H1 (cell line): ENCODE measurements at regions not wholly inside any gene's neighbourhood (a gene's known extent, or its start where the extent isn't known, plus 50 kb on each side); places are given as distances from the start of the nearest gene placed in this dataset.

Source experiments
- CTCF ChIA-PET: fragments of 300-600 bp; sonication (Branson Sonifier 250); formaldehyde crosslinking; loops from one replicate; lab custom pipeline; 2021; ENCODE audit not compliant: partially characterized antibody; lab: Charles Lee
- POLR2A ChIA-PET: fragments of 300-600 bp; sonication (Branson Sonifier 250); formaldehyde crosslinking; loops from one replicate; lab custom pipeline; 2021; ENCODE audit warnings: inconsistent platforms; ENCODE audit not compliant: partially characterized antibody; lab: Charles Lee
- DNase-seq, 2 experiments: peaks; one replicate each; pipeline versions ENCODE4 v3.0.0 to v3.0.0-alpha.2; 2010 to 2022; ENCODE audit warnings: low spot score in 2 of 2, low read depth in 1 of 2, mixed read lengths in 1 of 2
- FAIRE-seq: peaks from 2 replicates; lab custom pipeline; 2011; peaks lifted over from hg19 to GRCh38; lab: Jason Lieb, UNC
- H2AFZ ChIP-seq: 2 replicates; pipeline ENCODE4 v1.8.1; 2012; ENCODE audit warnings: low read length, inconsistent platforms
- H2AK5ac ChIP-seq: 2 replicates; pipeline ENCODE4 v1.6.1; 2013; ENCODE audit warnings: low read depth, low read length
- H2BK120ac ChIP-seq: replicated peaks from 2 replicates; pipeline ENCODE3; 2013; ENCODE audit warnings: low read depth, low read length, inconsistent platforms
- H2BK12ac ChIP-seq: 2 replicates; pipeline ENCODE4 v1.6.1; 2013; ENCODE audit warnings: low read depth, low read length
- H2BK15ac ChIP-seq: 2 replicates; pipeline ENCODE4 v1.6.1; 2013; ENCODE audit warnings: low read length
- H2BK20ac ChIP-seq: 2 replicates; pipeline ENCODE4 v1.6.1; 2013; ENCODE audit warnings: low read length
- H2BK5ac ChIP-seq: 2 replicates; pipeline ENCODE4 v1.6.1; 2013; ENCODE audit warnings: low read depth, low read length
- H3K14ac ChIP-seq: 2 replicates; pipeline ENCODE4 v1.6.1; 2013; ENCODE audit warnings: inconsistent platforms; ENCODE audit not compliant: insufficient read length
- H3K18ac ChIP-seq: 2 replicates; pipeline ENCODE4 v1.6.1; 2013; ENCODE audit warnings: low read length; ENCODE audit errors: extremely low read depth
- H3K23ac ChIP-seq: 2 replicates; pipeline ENCODE4 v1.6.1; 2013; ENCODE audit warnings: inconsistent platforms; ENCODE audit not compliant: insufficient read length
- H3K23me2 ChIP-seq: 2 replicates; pipeline ENCODE4 v1.6.1; 2013; ENCODE audit warnings: low read depth, low read length
- H3K27ac ChIP-seq: 2 replicates; pipeline ENCODE4 v1.6.1; 2011; ENCODE audit warnings: low read depth, low read length, inconsistent platforms
- H3K27me3 ChIP-seq, 4 experiments: replicated peaks in 1 of 4; 1 replicate in 1 of 4; 2 replicates in 3 of 4; pipeline versions ENCODE4 v1.6.1 to v1.8.1; 2011 to 2013; ENCODE audit warnings: low read length in 3 of 4, mild to moderate bottlenecking in 3 of 4, inconsistent platforms in 2 of 4, mixed read lengths in 2 of 4, moderate library complexity in 1 of 4; ENCODE audit not compliant: control insufficient read depth in 3 of 4, insufficient read depth in 3 of 4; ENCODE audit errors: extremely low read depth in 1 of 4
- H3K36me3 ChIP-seq, 4 experiments: 2 replicates each; pipeline versions ENCODE4 v1.6.1 to v1.8.1; 2011 to 2013; ENCODE audit warnings: mild to moderate bottlenecking in 4 of 4, low read length in 3 of 4, moderate library complexity in 2 of 4, control low read depth in 1 of 4, inconsistent platforms in 1 of 4; ENCODE audit not compliant: insufficient read depth in 4 of 4, control insufficient read depth in 2 of 4
- H3K4ac ChIP-seq: replicated peaks from 2 replicates; pipeline ENCODE3; 2013; ENCODE audit warnings: low read length, low read depth, mixed read lengths, inconsistent platforms; ENCODE audit not compliant: insufficient read length
- H3K4me1 ChIP-seq, 4 experiments: replicated peaks in 1 of 4; 1 replicate in 1 of 4; 2 replicates in 3 of 4; pipeline versions ENCODE4 v1.6.1 to v1.8.1; 2011 to 2013; ENCODE audit warnings: low read length in 3 of 4, inconsistent platforms in 2 of 4, mixed read lengths in 1 of 4; ENCODE audit not compliant: insufficient read depth in 4 of 4, control insufficient read depth in 3 of 4
- H3K4me2 ChIP-seq, 2 experiments: 2 replicates each; pipeline versions ENCODE4 v1.6.1 to v1.8.1; 2011 to 2013; ENCODE audit warnings: low read depth in 2 of 2, low read length in 2 of 2, control low read depth in 1 of 2, inconsistent platforms in 1 of 2, mild to moderate bottlenecking in 1 of 2; ENCODE audit not compliant: insufficient read depth in 1 of 2
- H3K4me3 ChIP-seq, 4 experiments: fragments of 200-600, 300-600 bp in 1 of 4; sonication (generic), shearing (Covaris generic), sonication (Bioruptor Twin) in 1 of 4; 2 replicates each; pipeline versions ENCODE4 v1.5.1 to v1.8.1; 2011 to 2016; ENCODE audit warnings: low read length in 4 of 4, low read depth in 3 of 4, control low read depth in 2 of 4, inconsistent platforms in 2 of 4, mild to moderate bottlenecking in 2 of 4, mixed read lengths in 1 of 4, moderate library complexity in 1 of 4; ENCODE audit not compliant: insufficient read depth in 2 of 4; ENCODE audit errors: extremely low read depth in 1 of 4
- H3K56ac ChIP-seq: replicated peaks from 2 replicates; pipeline ENCODE3; 2013; ENCODE audit warnings: low read depth, mild to moderate bottlenecking, mixed read lengths, low read length, inconsistent platforms; ENCODE audit not compliant: insufficient read length
- H3K79me1 ChIP-seq: 2 replicates; pipeline ENCODE4 v1.6.1; 2013; ENCODE audit warnings: low read depth, low read length, control low read depth
- H3K79me2 ChIP-seq, 2 experiments: 2 replicates each; pipeline versions ENCODE4 v1.6.1 to v1.8.1; 2012 to 2013; ENCODE audit warnings: low read length in 2 of 2, mild to moderate bottlenecking in 2 of 2, inconsistent platforms in 1 of 2; ENCODE audit not compliant: insufficient read depth in 2 of 2, control insufficient read depth in 1 of 2
- H3K9ac ChIP-seq, 4 experiments: replicated peaks in 1 of 4; 1 replicate in 1 of 4; 2 replicates in 3 of 4; pipeline versions ENCODE4 v1.6.1 to v1.8.1; 2011 to 2013; ENCODE audit warnings: low read depth in 3 of 4, low read length in 3 of 4, control low read depth in 2 of 4, mild to moderate bottlenecking in 2 of 4, moderate library complexity in 2 of 4, inconsistent platforms in 1 of 4; ENCODE audit errors: extremely low read depth in 1 of 4
- H3K9me3 ChIP-seq, 2 experiments: 2 replicates each; pipeline versions ENCODE4 v1.6.1 to v1.8.1; 2012 to 2013; ENCODE audit warnings: mild to moderate bottlenecking in 2 of 2, moderate library complexity in 2 of 2, control low read depth in 1 of 2, inconsistent platforms in 1 of 2, low read depth in 1 of 2, low read length in 1 of 2, mixed read lengths in 1 of 2; ENCODE audit not compliant: insufficient read depth in 2 of 2
- H4K20me1 ChIP-seq, 2 experiments: replicated peaks in 1 of 2; 2 replicates each; pipeline versions ENCODE3 to v1.8.1; 2011 to 2013; ENCODE audit warnings: inconsistent platforms in 2 of 2, low read length in 2 of 2, mild to moderate bottlenecking in 1 of 2; ENCODE audit not compliant: insufficient read depth in 2 of 2, control insufficient read depth in 1 of 2
- H4K5ac ChIP-seq: 2 replicates; pipeline ENCODE4 v1.6.1; 2013; ENCODE audit warnings: low read length, low read depth, mixed read lengths, inconsistent platforms; ENCODE audit not compliant: insufficient read length
- H4K8ac ChIP-seq: 2 replicates; pipeline ENCODE4 v1.8.0; 2013; ENCODE audit warnings: mild to moderate bottlenecking, moderate library complexity, low read length, inconsistent platforms; ENCODE audit not compliant: insufficient read depth; ENCODE audit errors: extremely low read depth
- H4K91ac ChIP-seq: replicated peaks from 2 replicates; pipeline ENCODE3; 2013; ENCODE audit warnings: low read length, mixed read lengths, inconsistent platforms; ENCODE audit not compliant: insufficient read length
- ATF3 ChIP-seq: IDR thresholded peaks from 2 replicates; pipeline ENCODE4 v1.6.1; 2011; ENCODE audit warnings: low read depth, mild to moderate bottlenecking, low read length; ENCODE audit not compliant: insufficient read depth
- CHD2 ChIP-seq: IDR thresholded peaks from 2 replicates; pipeline ENCODE4 v1.6.1; 2012; ENCODE audit warnings: low read length, improper control_type of control experiment
- FOSL1 ChIP-seq: IDR thresholded peaks from 2 replicates; pipeline ENCODE4 v1.6.1; 2011; ENCODE audit warnings: mild to moderate bottlenecking, low read depth, low read length, moderate library complexity; ENCODE audit not compliant: insufficient read depth
- KDM5A ChIP-seq: fragments of 200-600 bp; IDR thresholded peaks from 2 replicates; pipeline ENCODE4 v1.7.1; 2012; ENCODE audit warnings: mild to moderate bottlenecking, low read length, inconsistent platforms, mixed read lengths
- PHF8 ChIP-seq: fragments of 200-600 bp; sonication (generic); conservative IDR thresholded peaks from 2 replicates; pipeline ENCODE4 v1.7.1; 2012; ENCODE audit warnings: low read depth, mild to moderate bottlenecking, inconsistent platforms, low read length, moderate library complexity
- SIX5 ChIP-seq: IDR thresholded peaks from 2 replicates; pipeline ENCODE4 v1.6.1; 2011; ENCODE audit warnings: mild to moderate bottlenecking, low read depth, low read length
- TCF12 ChIP-seq: IDR thresholded peaks from 2 replicates; pipeline ENCODE4 v1.6.1; 2011; ENCODE audit warnings: low read depth, mild to moderate bottlenecking, low read length
- TEAD4 ChIP-seq: IDR thresholded peaks from 2 replicates; pipeline ENCODE4 v1.6.1; 2012; ENCODE audit warnings: low read depth, low read length, inconsistent platforms, mixed read lengths
- WGBS, 2 experiments: shearing (Covaris generic) in 1 of 2; methylation state at CpG; one replicate each; pipeline versions ENCODE4 v1.1.6 to v1.1.7; 2013 to 2015; ENCODE audit warnings: low lambda C conversion rate in 2 of 2, mixed read lengths in 2 of 2, inconsistent platforms in 1 of 2, low coverage in 1 of 2, missing lambda C conversion rate in 1 of 2; ENCODE audit not compliant: insufficient replicate concordance in 2 of 2, insufficient coverage in 1 of 2, insufficient read length in 1 of 2; ENCODE audit errors: extremely low coverage in 1 of 2, missing lambda C conversion rate in 1 of 2; 5-methylcytosine and 5-hydroxymethylcytosine counted together
- TF ChIP-seq, protein P1 (sequence below): IDR thresholded peaks from 2 replicates; pipeline ENCODE4 v1.6.1; 2012; ENCODE audit warnings: inconsistent platforms

GRCh38 chr21:19224090-19224489 lies 820.5 kb upstream of the TMPRSS15 start:
- Histone ChIP-seq H4K5ac (no peak overlapping the region), H3K9ac (no peak overlapping the region), H3K27me3 (no peaks in the 10 kb centered on the region), H2AK5ac (no peak overlapping the region), H3K14ac (no peak overlapping the region), H3K56ac (no peak overlapping the region), H3K4me2 (no peak overlapping the region), H3K36me3 (no peaks in the 10 kb centered on the region), H2BK20ac (no peak overlapping the region), H3K79me1 (no peaks in the 10 kb centered on the region), H4K91ac (no peak overlapping the region), H4K8ac (no peak overlapping the region), H2BK15ac (no peak overlapping the region), H2BK120ac (no peak overlapping the region), H4K20me1 (no peaks in the 10 kb centered on the region), H2BK5ac (no peak overlapping the region), H3K23ac (no peak overlapping the region), H3K27ac (no peak overlapping the region), H3K23me2 (no peaks in the 10 kb centered on the region), H2BK12ac (no peak overlapping the region), H3K4me1 (no peaks in the 10 kb centered on the region), H3K4me3 (no peak overlapping the region), H3K79me2 (no peaks in the 10 kb centered on the region), H3K4ac (no peak overlapping the region), H2AFZ (no peak overlapping the region), H3K9me3 (no peaks in the 10 kb centered on the region), H3K18ac (no peak overlapping the region)
- WGBS, 2 experiments, result 92% methylated on average over 12 of the region's 12 CpGs; no CpG with 5 or more reads in 1 of the 2 experiments
- ChIA-PET POLR2A (no interaction called here), CTCF (no interaction called here)
- FAIRE-seq (no peak), DNase-seq (no peak)
- no peak for TF ChIP-seq CHD2
- TF ChIP-seq FOSL1, result no peak
- no peak for TF ChIP-seq PHF8
- TF ChIP-seq TCF12, result no peak
- no peak for TF ChIP-seq KDM5A
- no peak for TF ChIP-seq ATF3
- no peak for TF ChIP-seq SIX5
- TF ChIP-seq TEAD4, result no peak
- TF ChIP-seq, protein P1, sequence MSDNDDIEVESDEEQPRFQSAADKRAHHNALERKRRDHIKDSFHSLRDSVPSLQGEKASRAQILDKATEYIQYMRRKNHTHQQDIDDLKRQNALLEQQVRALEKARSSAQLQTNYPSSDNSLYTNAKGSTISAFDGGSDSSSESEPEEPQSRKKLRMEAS, result no peak
